ENCODE measurements at regions not wholly inside any gene's neighbourhood (a gene's known extent, or its start where the extent isn't known, plus 50 kb on each side); places are given as distances from the start of the nearest gene placed in this dataset.
"Not testable (repeated sequence)": the region's sequence is repeated elsewhere in the genome, so short reads cannot be mapped to it uniquely, and the experiment has no call there.

GRCh38 chr7:54946764-54947163 lies 72.1 kb upstream of the EGFR start:
- TF ChIP-seq CTCF (IDR thresholded peaks at IDR 0.05), result no peak
- no peak overlapping the region for H3K27ac Mint-ChIP-seq (ENCODE audit: unreplicated experiment)
- H3K36me3 Mint-ChIP-seq (ENCODE audit: unreplicated experiment), result peaks cover 4% of the 10 kb centered on the region
- no peaks in the 10 kb centered on the region for H3K27me3 Mint-ChIP-seq (ENCODE audit: unreplicated experiment)
- H3K4me1 Mint-ChIP-seq (ENCODE audit: unreplicated experiment), result peaks cover 17% of the 10 kb centered on the region
- DNase-seq (ENCODE audit: extremely low spot score, unreplicated experiment), result no peak
- H3K9me3 Mint-ChIP-seq (ENCODE audit: unreplicated experiment), result peaks cover 8% of the 10 kb centered on the region
- no peak overlapping the region for H3K4me3 Mint-ChIP-seq (ENCODE audit: unreplicated experiment)

GRCh38 chr7:54947266-54947665 lies 71.6 kb upstream of the EGFR start:
- H3K27ac Mint-ChIP-seq (ENCODE audit: unreplicated experiment), result no peak overlapping the region
- H3K36me3 Mint-ChIP-seq (ENCODE audit: unreplicated experiment), result peaks cover 4% of the 10 kb centered on the region
- H3K4me1 Mint-ChIP-seq (ENCODE audit: unreplicated experiment), result peaks cover 17% of the 10 kb centered on the region
- TF ChIP-seq CTCF (IDR thresholded peaks at IDR 0.05), result no peak
- H3K27me3 Mint-ChIP-seq (ENCODE audit: unreplicated experiment), result no peaks in the 10 kb centered on the region
- H3K4me3 Mint-ChIP-seq (ENCODE audit: unreplicated experiment), result no peak overlapping the region
- H3K9me3 Mint-ChIP-seq (ENCODE audit: unreplicated experiment), result peaks cover 8% of the 10 kb centered on the region
- DNase-seq (ENCODE audit: extremely low spot score, unreplicated experiment), result no peak

GRCh38 chr7:54949514-54949913 lies 69.3 kb upstream of the EGFR start:
- H3K9me3 Mint-ChIP-seq (ENCODE audit: unreplicated experiment), result not testable (repeated sequence)

GRCh38 chr7:54955296-54955695 lies 63.5 kb upstream of the EGFR start:
- Mint-ChIP-seq H3K36me3 (ENCODE audit: unreplicated experiment) (peaks cover 4% of the 10 kb centered on the region), H3K27me3 (ENCODE audit: unreplicated experiment) (no peaks in the 10 kb centered on the region), H3K27ac (ENCODE audit: unreplicated experiment) (no peak overlapping the region), H3K4me3 (ENCODE audit: unreplicated experiment) (no peak overlapping the region), H3K4me1 (ENCODE audit: unreplicated experiment) (peaks cover 3% of the 10 kb centered on the region), H3K9me3 (ENCODE audit: unreplicated experiment) (peaks cover 8% of the 10 kb centered on the region)
- TF ChIP-seq CTCF (IDR thresholded peaks at IDR 0.05), result no peak
- no peak for DNase-seq (ENCODE audit: extremely low spot score, unreplicated experiment)

More at GRCh38 chr7:54949514-54949913, 69.3 kb upstream of the EGFR start:
- H3K36me3 Mint-ChIP-seq (ENCODE audit: unreplicated experiment); H3K27me3 Mint-ChIP-seq (ENCODE audit: unreplicated experiment); DNase-seq (ENCODE audit: extremely low spot score, unreplicated experiment); H3K27ac Mint-ChIP-seq (ENCODE audit: unreplicated experiment); H3K4me3 Mint-ChIP-seq (ENCODE audit: unreplicated experiment): not testable (repeated sequence)
- peaks cover 14% of the 10 kb centered on the region for H3K4me1 Mint-ChIP-seq (ENCODE audit: unreplicated experiment)

GRCh38 chr7:54955696-54956420 lies 63.0 kb upstream of the EGFR start:
- no peak overlapping the region for H3K27ac Mint-ChIP-seq (ENCODE audit: unreplicated experiment)

More at GRCh38 chr7:54955696-54956420, 63.0 kb upstream of the EGFR start:
- no peaks in the 10 kb centered on the region for H3K27me3 Mint-ChIP-seq (ENCODE audit: unreplicated experiment)
- H3K4me1 Mint-ChIP-seq (ENCODE audit: unreplicated experiment), result peaks cover 3% of the 10 kb centered on the region
- peaks cover 4% of the 10 kb centered on the region for H3K36me3 Mint-ChIP-seq (ENCODE audit: unreplicated experiment)
- no peak for DNase-seq (ENCODE audit: extremely low spot score, unreplicated experiment)
- no peak for TF ChIP-seq CTCF (IDR thresholded peaks at IDR 0.05)
- H3K4me3 Mint-ChIP-seq (ENCODE audit: unreplicated experiment), result no peak overlapping the region
- peaks cover 5% of the 10 kb centered on the region for H3K9me3 Mint-ChIP-seq (ENCODE audit: unreplicated experiment)

All from osteocyte (in vitro differentiated cells).